Heart left ventricle (tissue), 13 donors: ENCODE measurements at regions not wholly inside any gene's neighbourhood (a gene's known extent, or its start where the extent isn't known, plus 50 kb on each side); places are given as distances from the start of the nearest gene placed in this dataset.

Experiments used
- CTCF ChIP-seq, 12 donors: fragments of 200-600 bp; sonication (generic) in 4 of 12; IDR thresholded peaks; one replicate each; pipeline versions ENCODE4 v1.5.0 to v1.8.0; 2018 to 2022; ENCODE audit warnings: antibody characterized with exemption in 12 of 12, mild to moderate bottlenecking in 5 of 12
- POLR2A ChIP-seq, 2 donors: fragments of 450-650 bp; IDR thresholded peaks; one replicate each; pipeline ENCODE4 v1.6.1; 2017; ENCODE audit warnings: antibody characterized with exemption in 2 of 2, mild to moderate bottlenecking in 2 of 2, moderate library complexity in 2 of 2
- donor health status: ischemic (EF 13 %, LVEDD 7.1; RV severe dilation, severe dysfunction).
- donor health status: DM: no; HTN: yes; CAD: no.
- donor health status: DM: no; HTN: no; CAD: no.
- donor health status: ischemic (EF 25% LVEDD 6.9; RV normal size, moderate dysfunction).
- donor health status: ischemic (EF 25% LVEDD 5.7; RV mildly dilated, moderate dysfunction).
- donor health status: ischemic (EF 35%, LVEDD 5.7; RV mildly dilated, moderate dysfunction).
- donor health status: nonischemic (EF 11% LVEDD 7.7; RV severe dilation, severe dysfunction).
- donor health status: DM: yes; HTN: yes; CAD: no.
- donor health status: PGD.
- donor health status: ischemic (EF 29% LVEDD 5.4; RV normal size, mild dysfunction).
- donor health status: nonischemic (EF 23%, LVEDD 6.1; RV moderate dilation, normal function).

GRCh38 chr7:18179093-18179492 lies 151.4 kb upstream of the PRPS1L1 start:
- TF ChIP-seq POLR2A (IDR thresholded peaks at IDR 0.05) (no peak), CTCF (IDR thresholded peaks at IDR 0.05) (no peak)
